Spleen (tissue), 11 donors: ENCODE measurements at regions not wholly inside any gene's neighbourhood (a gene's known extent, or its start where the extent isn't known, plus 50 kb on each side); places are given as distances from the start of the nearest gene placed in this dataset.

Experiments used
- DNase-seq: peaks from one replicate; pipeline ENCODE4 v3.0.0-alpha.2; 2020
- H3K27ac ChIP-seq, 8 donors: fragments of 200-600 bp; sonication (generic) in 7 of 8; 1 replicate in 4 of 8; 2 replicates in 4 of 8; pipeline versions ENCODE4 v1.5.0 to v1.8.0; 2016 to 2021; ENCODE audit warnings: inconsistent platforms in 4 of 8, mild to moderate bottlenecking in 4 of 8, moderate library complexity in 1 of 8
- H3K27me3 ChIP-seq, 7 donors: fragments of 200-600 bp; sonication (generic) in 6 of 7; replicated peaks in 1 of 7; 1 replicate in 4 of 7; 2 replicates in 3 of 7; pipeline versions ENCODE4 v1.5.0 to v1.8.0; 2016 to 2021; ENCODE audit warnings: inconsistent platforms in 3 of 7, mild to moderate bottlenecking in 1 of 7
- H3K36me3 ChIP-seq, 6 donors: fragments of 200-600 bp; sonication (generic) in 5 of 6; 1 replicate in 4 of 6; 2 replicates in 2 of 6; pipeline versions ENCODE4 v1.5.0 to v1.8.0; 2016 to 2021; ENCODE audit warnings: inconsistent platforms in 2 of 6
- H3K4me1 ChIP-seq, 6 donors: fragments of 200-600 bp; sonication (generic) in 5 of 6; 1 replicate in 3 of 6; 2 replicates in 3 of 6; pipeline versions ENCODE4 v1.5.0 to v1.8.0; 2016 to 2021; ENCODE audit warnings: inconsistent platforms in 3 of 6
- H3K4me3 ChIP-seq, 8 donors: fragments of 200-600 bp; sonication (generic) in 7 of 8; 1 replicate in 4 of 8; 2 replicates in 4 of 8; pipeline versions ENCODE4 v1.5.0 to v1.8.0; 2016 to 2021; ENCODE audit warnings: inconsistent platforms in 4 of 8, mild to moderate bottlenecking in 4 of 8, moderate library complexity in 2 of 8
- H3K9me3 ChIP-seq, 8 donors: fragments of 200-600 bp; sonication (generic) in 7 of 8; 1 replicate in 4 of 8; 2 replicates in 4 of 8; pipeline versions ENCODE4 v1.5.0 to v1.8.0; 2016 to 2021; ENCODE audit warnings: inconsistent platforms in 4 of 8
- CTCF ChIP-seq, 11 experiments: fragments of 200-600 bp in 7 of 11; fragments of 450-650 bp in 4 of 11; sonication (generic) in 4 of 11; IDR thresholded peaks in 8 of 11; conservative IDR thresholded peaks in 3 of 11; 1 replicate in 7 of 11; 2 replicates in 4 of 11; pipeline versions ENCODE4 v1.4.0 to v1.8.0; 2016 to 2021; ENCODE audit warnings: antibody characterized with exemption in 11 of 11, inconsistent platforms in 4 of 11, mild to moderate bottlenecking in 1 of 11
- POLR2A ChIP-seq, 3 donors: fragments of 450-650 bp; IDR thresholded peaks; one replicate each; pipeline ENCODE4 v1.5.1; 2017; ENCODE audit warnings: antibody characterized with exemption in 3 of 3, mild to moderate bottlenecking in 1 of 3
- POLR2AphosphoS5 ChIP-seq, 3 donors: sonication (generic); formaldehyde crosslinking; IDR thresholded peaks; one replicate each; pipeline ENCODE4 v1.5.1; 2017; ENCODE audit warnings: antibody characterized with exemption in 3 of 3
- WGBS, 5 donors: extraction: QIAGEN DNeasy Blood & Tissue Kit in 3 of 5; methylation state at CpG; one replicate each; pipeline versions ENCODE4 v1.1.5 to v1.1.7; 2013 to 2018; 5-methylcytosine and 5-hydroxymethylcytosine counted together
- intact Hi-C: fragments of 100-400 bp; cut with DNase I; formaldehyde crosslinking; loops from one replicate; pipeline ENCODE4 v1.15.0; 2023; ENCODE audit warnings: low total_unique reads
- donor health status: healthy with polysubstance abuse.
- donor health status: DM: no; HTN: no; CAD: no; lungs with moderate emphysema.
- donor health status: DM: no; HTN: no; CAD: no.
- donor health status: Bipolar disorder and iron deficiency.
- donor health status: healthy.
- donor health status: DM: no; HTN: no; CAD: no.
- donor health status: DM: yes; HTN: yes; CAD: no.

- TF ChIP-seq CTCF (IDR thresholded peaks at IDR 0.05 in 8 of 11, conservative IDR thresholded peaks at IDR 0.05 in 3 of 11) (no peak), POLR2A (IDR thresholded peaks at IDR 0.05) (no peak), POLR2AphosphoS5 (IDR thresholded peaks at IDR 0.05) (no peak)
- Histone ChIP-seq H3K36me3 (no peaks in the 10 kb centered on the region), H3K27ac (no peak overlapping the region), H3K4me1 (peaks cover 0 to 12% (median 2%) of the 10 kb centered on the region in 6 donors), H3K4me3 (no peak overlapping the region), H3K9me3 (peaks cover 0 to 4% (median 0%) of the 10 kb centered on the region in 8 donors), H3K27me3 (no peaks in the 10 kb centered on the region)
- 85 to 96% (median 94%) methylated on average over 3 of the region's 3 CpGs for WGBS, 5 donors
- intact Hi-C loops = no loop called here
- no peak for DNase-seq
Observed at GRCh38 chr5:68088302-68088701, 127.3 kb upstream of the PIK3R1 start.

GRCh38 chr5:68087866-68088265, 127.7 kb upstream of the PIK3R1 start:
- peaks cover 0 to 12% (median 2%) of the 10 kb centered on the region in 6 donors for H3K4me1 ChIP-seq
- peaks cover 0 to 4% (median 0%) of the 10 kb centered on the region in 8 donors for H3K9me3 ChIP-seq
- no peaks in the 10 kb centered on the region for H3K36me3 ChIP-seq
- intact Hi-C loops = no loop called here
- no peak overlapping the region for H3K27ac ChIP-seq
- no peak overlapping the region for H3K4me3 ChIP-seq
- H3K27me3 ChIP-seq = no peaks in the 10 kb centered on the region
- no peak for TF ChIP-seq POLR2A (IDR thresholded peaks at IDR 0.05)
- no peak for TF ChIP-seq CTCF (IDR thresholded peaks at IDR 0.05 in 8 of 11, conservative IDR thresholded peaks at IDR 0.05 in 3 of 11)
- no peak for TF ChIP-seq POLR2AphosphoS5 (IDR thresholded peaks at IDR 0.05)
- no peak for DNase-seq
- WGBS, 5 donors = 51 to 77% (median 73%) methylated on average over 3 of the region's 3 CpGs

DNA sequence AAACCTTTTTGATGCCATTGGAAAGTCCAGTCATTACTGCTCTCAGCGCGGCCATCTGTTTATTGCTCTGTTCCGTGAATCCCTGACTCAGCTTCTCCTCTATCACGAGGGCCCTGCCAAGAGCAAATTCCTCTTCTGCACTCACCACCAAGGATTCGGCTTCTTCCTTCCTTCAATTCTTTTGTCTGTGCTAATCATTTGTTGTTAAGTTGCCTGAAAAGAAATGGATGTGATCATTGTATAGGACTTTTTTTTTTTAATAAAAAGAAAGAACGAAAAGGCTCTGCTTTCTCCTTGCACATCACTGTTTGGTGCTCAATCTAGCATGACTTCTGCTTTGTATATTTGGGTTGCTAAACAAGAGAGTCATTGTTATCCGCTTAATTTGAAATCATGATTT, 128.7 kb upstream of the PIK3R1 start:
- no peak for DNase-seq
- Histone ChIP-seq H3K27ac (peak overlapping the region in 3 of 8 donors; percentile 12 to 33 (median 20)), H3K27me3 (no peaks in the 10 kb centered on the region), H3K4me1 (peaks cover 0 to 12% (median 2%) of the 10 kb centered on the region in 6 donors), H3K36me3 (no peaks in the 10 kb centered on the region), H3K4me3 (no peak overlapping the region), H3K9me3 (peaks cover 0 to 4% (median 0%) of the 10 kb centered on the region in 8 donors)
- intact Hi-C loops = no loop called here
- 63 to 77% (median 75%) methylated on average over 7 of the region's 7 CpGs for WGBS, 5 donors
- TF ChIP-seq POLR2AphosphoS5 (IDR thresholded peaks at IDR 0.05) (peak in 1 of 3 donors; percentile 18), CTCF (IDR thresholded peaks at IDR 0.05 in 8 of 11, conservative IDR thresholded peaks at IDR 0.05 in 3 of 11) (no peak), POLR2A (IDR thresholded peaks at IDR 0.05) (no peak)

GRCh38 chr5:68086439-68086838, 129.1 kb upstream of the PIK3R1 start:
- peaks cover 0 to 12% (median 2%) of the 10 kb centered on the region in 6 donors for H3K4me1 ChIP-seq
- peaks cover 0 to 4% (median 0%) of the 10 kb centered on the region in 8 donors for H3K9me3 ChIP-seq
- WGBS, 5 donors = 66 to 79% (median 73%) methylated on average over 7 of the region's 7 CpGs
- H3K4me3 ChIP-seq = no peak overlapping the region
- no peaks in the 10 kb centered on the region for H3K36me3 ChIP-seq
- DNase-seq = no peak
- TF ChIP-seq POLR2A (IDR thresholded peaks at IDR 0.05) = no peak
- intact Hi-C loops = no loop called here
- H3K27ac ChIP-seq = peak overlapping the region in 3 of 8 donors; percentile 12 to 33 (median 20)
- H3K27me3 ChIP-seq = no peaks in the 10 kb centered on the region

- H3K27ac ChIP-seq = no peak overlapping the region
- peaks cover 0 to 12% (median 2%) of the 10 kb centered on the region in 6 donors for H3K4me1 ChIP-seq
- no peaks in the 10 kb centered on the region for H3K9me3 ChIP-seq
- H3K4me3 ChIP-seq = no peak overlapping the region
- intact Hi-C loops = no loop called here
- H3K36me3 ChIP-seq = no peaks in the 10 kb centered on the region
- TF ChIP-seq POLR2A (IDR thresholded peaks at IDR 0.05) = no peak
- TF ChIP-seq CTCF (IDR thresholded peaks at IDR 0.05 in 8 of 11, conservative IDR thresholded peaks at IDR 0.05 in 3 of 11) = no peak
- no peak for TF ChIP-seq POLR2AphosphoS5 (IDR thresholded peaks at IDR 0.05)
- no peak for DNase-seq
- no peaks in the 10 kb centered on the region for H3K27me3 ChIP-seq
Observed at GRCh38 chr5:68084396-68084795, 131.2 kb upstream of the PIK3R1 start.
